Fibroblast of villous mesenchyme (primary cell): ENCODE measurements at regions not wholly inside any gene's neighbourhood (a gene's known extent, or its start where the extent isn't known, plus 50 kb on each side); places are given as distances from the start of the nearest gene placed in this dataset.

Experiments
- DNase-seq: peaks from one replicate; pipeline ENCODE4 v3.0.0-alpha.2; 2010; ENCODE audit warnings: low read depth
- H3K4me3 ChIP-seq: 2 replicates; pipeline ENCODE4 v1.5.1; 2011; ENCODE audit warnings: low read depth, mild to moderate bottlenecking, low read length
- CTCF ChIP-seq: IDR thresholded peaks from 2 replicates; pipeline ENCODE4 v1.5.1; 2012; ENCODE audit warnings: low read depth, mild to moderate bottlenecking, low read length; ENCODE audit not compliant: insufficient read depth

GRCh38 chr3:35488526-35488925 is 150.8 kb upstream of the ARPP21 start:
- H3K4me3 ChIP-seq, result no peak overlapping the region
- no peak for TF ChIP-seq CTCF
- no peak for DNase-seq

- H3K4me3 ChIP-seq, result no peak overlapping the region
- DNase-seq, result no peak
- no peak for TF ChIP-seq CTCF
Observed at GRCh38 chr3:35492841-35493240, 146.5 kb upstream of the ARPP21 start.

- TF ChIP-seq CTCF, result no peak
- H3K4me3 ChIP-seq, result no peak overlapping the region
- DNase-seq, result no peak
Observed at GRCh38 chr3:35498506-35499210, 140.7 kb upstream of the ARPP21 start.

- DNase-seq, result no peak
- TF ChIP-seq CTCF, result no peak
- H3K4me3 ChIP-seq, result no peak overlapping the region
Observed at GRCh38 chr3:35500641-35501350, 138.5 kb upstream of the ARPP21 start.

- TF ChIP-seq CTCF, result no peak
- H3K4me3 ChIP-seq, result no peak overlapping the region
- no peak for DNase-seq
Observed at GRCh38 chr3:35502699-35503098, 136.6 kb upstream of the ARPP21 start.

GRCh38 chr3:35505181-35505580 is 134.1 kb upstream of the ARPP21 start:
- no peak for DNase-seq
- H3K4me3 ChIP-seq, result no peak overlapping the region
- no peak for TF ChIP-seq CTCF
